Heart left ventricle (tissue), 13 donors: ENCODE measurements at regions not wholly inside any gene's neighbourhood (a gene's known extent, or its start where the extent isn't known, plus 50 kb on each side); places are given as distances from the start of the nearest gene placed in this dataset.

ENCODE experiments used
- POLR2A ChIP-seq, 2 donors: fragments of 450-650 bp; IDR thresholded peaks; one replicate each; pipeline ENCODE4 v1.6.1; 2017; ENCODE audit warnings: antibody characterized with exemption in 2 of 2, mild to moderate bottlenecking in 2 of 2, moderate library complexity in 2 of 2
- TF ChIP-seq, protein P1 (sequence below), 12 donors: fragments of 200-600 bp; sonication (generic) in 4 of 12; IDR thresholded peaks; one replicate each; pipeline versions ENCODE4 v1.5.0 to v1.8.0; 2018 to 2022; ENCODE audit warnings: antibody characterized with exemption in 12 of 12, mild to moderate bottlenecking in 5 of 12
- donor health status: ischemic (EF 13 %, LVEDD 7.1; RV severe dilation, severe dysfunction).
- donor health status: DM: no; HTN: yes; CAD: no.
- donor health status: DM: no; HTN: no; CAD: no.
- donor health status: ischemic (EF 25% LVEDD 6.9; RV normal size, moderate dysfunction).
- donor health status: ischemic (EF 25% LVEDD 5.7; RV mildly dilated, moderate dysfunction).
- donor health status: ischemic (EF 35%, LVEDD 5.7; RV mildly dilated, moderate dysfunction).
- donor health status: nonischemic (EF 11% LVEDD 7.7; RV severe dilation, severe dysfunction).
- donor health status: DM: yes; HTN: yes; CAD: no.
- donor health status: PGD.
- donor health status: ischemic (EF 29% LVEDD 5.4; RV normal size, mild dysfunction).
- donor health status: nonischemic (EF 23%, LVEDD 6.1; RV moderate dilation, normal function).

DNA sequence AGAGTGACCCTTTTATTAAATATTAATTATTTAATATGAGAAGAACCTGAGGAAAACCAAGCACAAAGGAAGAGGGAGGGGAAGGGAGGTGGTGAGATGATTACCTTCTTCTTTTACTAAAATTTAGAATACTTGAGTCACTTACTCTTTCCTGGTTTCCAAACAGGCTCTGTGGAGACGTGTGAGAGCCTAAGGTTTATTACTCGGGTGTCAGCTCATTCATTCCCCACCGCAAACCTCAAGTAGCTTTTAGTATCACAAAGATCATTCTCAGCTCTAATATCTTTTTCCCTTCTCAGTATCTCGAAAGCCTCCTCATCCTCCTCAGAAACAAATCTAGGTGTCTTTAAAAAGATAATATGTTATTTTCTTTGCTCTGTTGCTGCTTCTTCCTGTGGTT is 497.2 kb upstream of the JARID2 start:
- TF ChIP-seq POLR2A (IDR thresholded peaks at IDR 0.05): no peak
- TF ChIP-seq, protein P1, sequence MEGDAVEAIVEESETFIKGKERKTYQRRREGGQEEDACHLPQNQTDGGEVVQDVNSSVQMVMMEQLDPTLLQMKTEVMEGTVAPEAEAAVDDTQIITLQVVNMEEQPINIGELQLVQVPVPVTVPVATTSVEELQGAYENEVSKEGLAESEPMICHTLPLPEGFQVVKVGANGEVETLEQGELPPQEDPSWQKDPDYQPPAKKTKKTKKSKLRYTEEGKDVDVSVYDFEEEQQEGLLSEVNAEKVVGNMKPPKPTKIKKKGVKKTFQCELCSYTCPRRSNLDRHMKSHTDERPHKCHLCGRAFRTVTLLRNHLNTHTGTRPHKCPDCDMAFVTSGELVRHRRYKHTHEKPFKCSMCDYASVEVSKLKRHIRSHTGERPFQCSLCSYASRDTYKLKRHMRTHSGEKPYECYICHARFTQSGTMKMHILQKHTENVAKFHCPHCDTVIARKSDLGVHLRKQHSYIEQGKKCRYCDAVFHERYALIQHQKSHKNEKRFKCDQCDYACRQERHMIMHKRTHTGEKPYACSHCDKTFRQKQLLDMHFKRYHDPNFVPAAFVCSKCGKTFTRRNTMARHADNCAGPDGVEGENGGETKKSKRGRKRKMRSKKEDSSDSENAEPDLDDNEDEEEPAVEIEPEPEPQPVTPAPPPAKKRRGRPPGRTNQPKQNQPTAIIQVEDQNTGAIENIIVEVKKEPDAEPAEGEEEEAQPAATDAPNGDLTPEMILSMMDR (IDR thresholded peaks at IDR 0.05): no peak
